ENCODE measurements at regions not wholly inside any gene's neighbourhood (a gene's known extent, or its start where the extent isn't known, plus 50 kb on each side); places are given as distances from the start of the nearest gene placed in this dataset.
A peak's percentile ranks its signal among the peaks of the same experiment; 100 is the strongest.

DNA sequence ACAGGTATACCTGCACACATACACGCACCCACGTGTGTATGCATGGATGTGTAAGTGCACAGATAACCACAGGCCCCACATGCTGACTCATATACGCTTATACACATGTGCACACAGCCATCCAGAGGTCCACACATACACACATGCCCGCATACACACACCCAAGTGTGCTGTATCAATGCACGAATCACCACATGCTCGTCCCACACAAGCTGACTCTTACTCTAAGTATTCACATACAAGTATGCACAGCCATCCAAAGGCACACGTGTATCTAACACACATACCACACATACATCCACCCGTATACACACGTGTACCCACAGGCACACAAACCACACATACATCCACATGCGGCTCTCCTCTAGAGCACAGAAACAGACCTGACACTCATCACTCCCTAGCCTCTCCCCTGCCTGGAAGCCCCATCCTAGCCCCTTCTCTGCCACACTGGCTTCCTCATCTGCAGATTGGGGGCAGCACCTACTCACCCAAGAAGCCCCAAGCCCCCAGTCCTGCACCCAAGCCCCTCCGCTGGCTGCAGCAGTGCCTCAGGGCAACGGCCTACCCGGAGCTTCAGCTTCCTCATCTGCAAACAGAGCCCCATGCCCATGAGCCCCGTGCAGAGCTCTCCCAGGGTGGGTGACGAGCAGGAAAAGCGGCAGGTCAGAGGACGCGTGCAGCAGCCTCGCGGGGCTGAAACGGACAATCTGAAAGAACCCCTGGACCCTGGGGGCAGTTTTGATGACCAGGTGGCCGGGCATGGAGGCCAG is 105.4 kb downstream of the NCOR2 start:
- DNase-seq (ENCODE audit: low spot score in 2 of 2), result no peak
- no peak for FAIRE-seq

DNA sequence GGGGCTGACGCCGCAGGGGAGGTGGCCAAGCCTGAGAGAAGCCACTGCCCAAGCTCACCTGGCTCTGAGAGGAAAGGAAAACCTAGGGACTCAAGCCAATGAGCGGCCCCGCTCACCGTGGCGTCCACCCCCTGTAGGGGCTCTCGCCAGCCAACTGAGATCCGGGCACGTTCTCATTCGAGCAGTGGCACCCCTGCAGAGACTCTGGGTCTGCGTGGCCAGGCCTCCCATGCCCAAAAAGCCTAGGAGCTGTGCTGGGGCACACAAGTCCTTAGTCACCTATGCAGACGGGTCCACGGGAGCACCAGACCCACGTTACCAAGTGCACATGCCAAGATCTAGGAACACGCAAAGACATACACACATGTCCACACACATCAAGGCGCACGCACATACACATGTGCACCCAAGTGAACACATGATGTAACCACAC is 106.2 kb downstream of the NCOR2 start:
- FAIRE-seq (no peak), DNase-seq (ENCODE audit: low spot score in 2 of 2) (no peak)

- FAIRE-seq (no peak), DNase-seq (ENCODE audit: low spot score in 2 of 2) (no peak)
These were observed 106.6 kb downstream of the NCOR2 start for GRCh38 chr12:124460771-124461170.

DNA sequence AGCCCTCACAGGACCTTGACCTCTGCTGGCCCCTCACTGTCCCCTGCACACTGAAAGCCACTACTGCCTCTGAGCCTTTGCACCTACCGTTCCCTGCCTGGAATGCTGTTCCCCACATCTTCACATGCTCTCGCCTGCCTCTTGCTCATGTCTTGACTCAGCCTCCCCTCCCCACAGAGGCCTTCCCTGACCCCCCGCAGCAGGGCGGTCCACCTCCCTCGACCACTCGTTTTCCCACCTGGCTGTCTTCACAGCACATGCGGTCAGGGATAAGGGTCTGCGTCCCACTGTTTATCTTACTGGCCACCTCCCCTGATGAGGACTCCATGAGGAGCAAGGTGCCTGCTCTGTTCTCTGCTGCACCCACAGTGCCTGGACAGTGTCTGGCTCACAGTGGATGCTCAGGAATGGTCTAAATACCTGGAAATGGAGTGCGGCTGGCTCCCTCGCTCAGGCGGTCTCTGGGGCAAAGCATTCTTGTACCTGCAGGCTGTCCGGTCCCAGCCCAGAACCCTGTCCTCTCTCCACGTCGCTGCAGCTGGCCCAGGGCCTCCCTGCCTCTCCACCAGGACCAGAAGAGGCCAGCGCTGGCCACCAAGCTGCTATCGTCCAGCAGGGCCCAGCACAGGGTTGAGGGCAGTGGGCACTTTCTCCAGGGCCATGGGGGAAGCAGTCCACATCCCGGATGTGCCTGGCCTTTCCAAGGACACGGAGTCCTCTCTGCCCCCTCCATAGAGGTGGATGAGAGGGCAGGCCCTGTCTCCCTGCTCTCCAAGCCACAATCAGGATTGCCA is 107.4 kb downstream of the NCOR2 start:
- no peak for FAIRE-seq
- DNase-seq (ENCODE audit: low spot score in 2 of 2), result no peak

DNA sequence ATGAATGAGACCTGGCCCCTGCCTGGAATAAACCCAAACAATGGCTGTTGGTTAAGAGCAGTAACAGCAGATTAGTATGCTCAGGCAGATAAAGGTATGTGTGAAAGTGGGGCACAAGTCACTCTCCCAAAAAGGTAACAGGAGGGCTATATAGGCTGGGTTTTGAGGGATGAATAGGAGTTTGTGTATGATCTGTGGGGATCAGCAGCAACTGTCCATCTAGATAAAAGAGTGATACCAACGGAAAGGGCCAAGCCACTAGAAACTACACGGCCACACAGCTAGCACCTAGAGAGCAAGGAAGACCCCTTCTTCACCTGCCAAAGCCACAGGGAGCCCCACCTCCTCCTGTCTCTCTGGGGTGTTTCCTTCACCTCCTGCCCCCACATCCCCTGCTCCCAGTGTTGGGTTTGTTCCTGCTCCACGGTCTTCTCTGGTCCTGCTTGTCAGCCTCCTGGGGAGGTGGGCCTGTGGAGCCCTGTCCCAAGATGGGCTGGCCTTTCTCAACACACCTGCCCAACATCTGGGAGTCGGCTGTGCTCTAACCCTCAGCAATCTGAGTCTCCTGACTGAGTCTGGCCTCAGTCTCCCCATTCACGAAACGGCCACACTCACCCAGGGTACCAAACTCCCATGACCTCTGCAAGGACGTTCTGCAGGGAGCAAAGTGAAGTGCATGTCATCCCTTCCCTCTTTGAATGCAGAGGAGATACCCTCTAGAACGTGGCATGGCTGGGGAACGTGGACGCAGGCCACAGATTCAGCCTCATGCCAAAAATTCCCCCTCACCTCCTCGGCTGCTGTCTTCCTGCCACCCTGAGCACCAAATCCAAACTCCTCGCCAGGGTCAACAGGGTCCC is 108.2 kb downstream of the NCOR2 start:
- FAIRE-seq (no peak), DNase-seq (ENCODE audit: low spot score in 2 of 2) (no peak)

DNA sequence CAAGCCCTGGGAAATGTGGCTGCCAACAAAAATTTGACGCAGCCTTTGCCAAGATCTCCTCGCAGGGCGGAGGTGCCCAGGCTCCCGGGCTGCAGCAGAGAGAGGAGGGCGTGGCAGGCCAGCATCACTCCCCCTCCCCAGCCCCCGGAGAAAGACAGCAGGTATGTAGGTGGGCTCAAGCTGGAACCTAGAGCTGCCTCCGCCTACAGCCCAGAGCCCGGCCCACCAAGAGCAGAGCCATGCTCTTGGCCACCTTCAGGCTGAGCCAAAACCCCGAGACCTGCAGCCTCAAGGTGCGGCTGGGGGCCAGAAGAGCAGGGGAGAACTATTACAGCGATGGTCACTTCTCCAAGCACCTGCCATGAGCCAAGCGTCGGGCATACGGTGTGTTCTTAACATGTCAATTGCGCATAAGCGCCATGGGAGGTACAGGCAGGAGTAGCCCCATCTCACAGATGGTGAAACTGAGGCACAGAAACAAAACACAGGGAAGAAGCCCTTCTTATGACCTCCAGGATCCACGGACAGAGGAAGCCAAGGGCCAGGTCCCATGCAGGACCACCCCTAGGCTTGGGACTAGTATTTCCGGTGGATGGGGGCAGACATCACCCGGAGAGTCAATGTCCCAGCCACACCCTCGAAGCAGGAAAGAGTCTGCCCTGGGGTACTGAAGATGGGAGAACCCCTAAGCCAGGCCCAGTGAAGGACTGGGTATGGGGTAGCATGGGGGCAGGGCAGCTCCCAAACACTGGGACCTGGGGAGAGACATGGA is 109.0 kb downstream of the NCOR2 start:
- FAIRE-seq, result no peak

DNA sequence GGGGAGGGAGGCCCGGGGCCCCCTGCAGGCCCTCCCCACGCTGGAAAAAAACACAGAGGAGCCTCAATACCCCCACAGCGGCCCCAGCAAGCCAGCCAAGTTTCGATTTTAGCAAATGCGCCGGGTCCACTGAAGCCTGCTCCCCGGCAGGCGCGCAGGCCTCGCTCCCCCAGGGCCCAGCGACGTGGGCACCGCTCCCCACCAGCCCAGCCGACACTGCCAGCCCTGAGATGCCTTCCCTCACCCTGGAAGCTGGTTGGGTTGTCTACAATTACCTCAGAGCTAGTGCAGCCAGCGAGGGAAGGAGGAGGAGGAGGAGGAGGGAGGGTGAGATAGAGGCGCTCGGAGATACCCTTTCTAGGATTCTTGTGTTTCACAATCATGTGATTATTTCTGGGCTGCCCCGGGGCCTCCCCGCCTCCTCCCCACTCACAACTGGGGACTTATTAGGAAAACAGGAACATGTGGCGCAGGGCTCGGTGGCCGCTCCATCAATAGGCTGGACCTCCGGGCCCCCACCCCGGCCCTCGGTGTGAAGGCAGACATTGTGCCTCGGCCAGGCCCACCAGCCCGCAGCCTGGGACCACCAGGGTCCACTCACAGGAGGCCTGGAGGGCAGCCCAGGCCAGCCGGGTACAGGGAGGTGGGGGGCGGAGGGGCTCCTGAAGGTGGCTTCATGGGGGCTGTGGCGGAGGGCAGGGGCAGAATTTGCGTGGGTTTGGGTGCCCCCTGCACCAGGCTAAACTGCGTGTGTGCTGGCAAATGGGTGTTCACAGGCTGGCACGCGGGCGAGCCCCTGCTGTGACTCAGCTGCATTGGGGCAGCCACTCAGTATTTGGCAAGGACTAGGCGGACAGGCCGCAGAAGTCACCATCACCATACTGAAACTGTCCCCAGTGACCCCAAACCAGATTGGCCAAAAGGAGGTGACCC is 109.9 kb downstream of the NCOR2 start:
- FAIRE-seq (no peak), DNase-seq (ENCODE audit: low spot score in 2 of 2) (peak; percentile 77 to 80)

More for the DNA sequence above, 109.0 kb downstream of the NCOR2 start:
- no peak for DNase-seq (ENCODE audit: low spot score in 2 of 2)

DNA sequence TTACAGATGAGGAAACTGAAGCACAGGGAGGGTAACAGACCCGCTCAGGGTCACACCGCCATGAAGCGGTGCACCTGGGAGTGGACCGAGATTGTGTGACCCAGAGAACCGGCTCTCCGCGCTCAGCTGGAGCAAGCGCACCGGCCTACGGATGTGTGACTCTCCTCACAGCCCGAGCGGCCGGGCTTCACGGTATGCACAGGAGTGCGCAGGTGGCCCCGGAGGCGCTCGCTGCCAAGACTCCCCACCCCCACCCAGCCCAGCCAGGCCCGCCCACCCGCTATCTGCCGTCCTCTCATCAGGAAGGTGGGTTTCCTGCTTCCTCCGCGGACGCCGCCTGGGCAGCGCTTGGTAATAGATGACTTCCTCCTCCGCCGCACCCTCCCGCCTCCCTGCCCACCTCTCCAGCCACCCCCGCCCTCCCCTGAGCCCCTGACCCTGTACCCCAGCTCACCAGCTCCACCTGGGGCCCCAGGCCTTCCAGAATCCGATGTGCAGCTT is 110.7 kb downstream of the NCOR2 start:
- DNase-seq (ENCODE audit: low spot score in 2 of 2) (no peak), FAIRE-seq (no peak)

DNA sequence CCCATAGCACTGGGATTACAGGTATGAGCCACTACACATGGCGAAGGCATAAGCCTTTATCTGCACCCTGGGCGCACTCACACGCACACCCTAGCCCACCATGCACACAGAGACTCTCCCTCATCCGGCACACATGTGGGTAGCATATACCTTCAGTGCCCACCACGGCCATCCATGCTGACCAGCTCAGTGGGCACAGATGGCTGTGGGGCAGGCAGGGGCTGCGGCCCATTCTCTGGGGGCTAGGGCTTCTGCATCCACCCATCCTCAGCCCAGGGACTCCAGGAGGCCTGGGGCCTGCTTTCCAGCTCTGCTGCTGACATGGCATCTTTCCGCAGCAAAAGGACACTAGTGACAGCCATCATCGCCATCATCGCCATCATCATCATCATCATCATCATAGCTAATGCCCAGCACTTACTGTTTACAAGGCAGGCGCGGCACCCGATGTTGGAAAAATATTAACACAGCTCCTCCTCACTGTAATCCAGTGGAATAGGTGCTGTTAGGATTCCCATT is 111.2 kb downstream of the NCOR2 start:
- FAIRE-seq, result no peak
- DNase-seq (ENCODE audit: low spot score in 2 of 2), result no peak

- DNase-seq (ENCODE audit: low spot score in 2 of 2), result no peak
- FAIRE-seq, result no peak
These were observed 112.1 kb downstream of the NCOR2 start for GRCh38 chr12:124455336-124455735.

- FAIRE-seq, result no peak
- no peak for DNase-seq (ENCODE audit: low spot score in 2 of 2)
These were observed 112.7 kb downstream of the NCOR2 start for GRCh38 chr12:124454735-124455134.

DNA sequence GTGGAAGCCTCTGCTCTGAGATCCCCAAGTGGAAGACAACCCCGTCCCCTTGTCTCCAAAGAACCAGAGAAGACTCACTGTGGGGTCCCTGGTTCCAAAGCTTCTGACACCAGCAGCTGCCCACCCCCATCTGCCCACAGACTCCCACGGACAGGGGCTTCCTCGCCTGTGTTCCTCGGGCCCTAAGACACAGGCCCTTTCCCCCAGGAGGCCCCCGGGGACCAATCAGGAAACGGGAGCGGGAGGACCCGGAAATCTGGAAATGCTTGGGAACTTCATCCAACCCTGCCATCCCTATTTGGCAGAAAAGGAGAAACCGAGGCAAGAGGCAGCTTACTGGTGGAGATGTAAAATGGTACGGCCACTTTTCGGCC is 113.1 kb downstream of the NCOR2 start:
- no peak for FAIRE-seq

GRCh38 chr12:124453419-124454351 is 113.7 kb downstream of the NCOR2 start:
- FAIRE-seq (no peak), DNase-seq (ENCODE audit: low spot score in 2 of 2) (peak; percentile 68 to 91)

More for the DNA sequence above, 113.1 kb downstream of the NCOR2 start:
- no peak for DNase-seq (ENCODE audit: low spot score in 2 of 2)

DNA sequence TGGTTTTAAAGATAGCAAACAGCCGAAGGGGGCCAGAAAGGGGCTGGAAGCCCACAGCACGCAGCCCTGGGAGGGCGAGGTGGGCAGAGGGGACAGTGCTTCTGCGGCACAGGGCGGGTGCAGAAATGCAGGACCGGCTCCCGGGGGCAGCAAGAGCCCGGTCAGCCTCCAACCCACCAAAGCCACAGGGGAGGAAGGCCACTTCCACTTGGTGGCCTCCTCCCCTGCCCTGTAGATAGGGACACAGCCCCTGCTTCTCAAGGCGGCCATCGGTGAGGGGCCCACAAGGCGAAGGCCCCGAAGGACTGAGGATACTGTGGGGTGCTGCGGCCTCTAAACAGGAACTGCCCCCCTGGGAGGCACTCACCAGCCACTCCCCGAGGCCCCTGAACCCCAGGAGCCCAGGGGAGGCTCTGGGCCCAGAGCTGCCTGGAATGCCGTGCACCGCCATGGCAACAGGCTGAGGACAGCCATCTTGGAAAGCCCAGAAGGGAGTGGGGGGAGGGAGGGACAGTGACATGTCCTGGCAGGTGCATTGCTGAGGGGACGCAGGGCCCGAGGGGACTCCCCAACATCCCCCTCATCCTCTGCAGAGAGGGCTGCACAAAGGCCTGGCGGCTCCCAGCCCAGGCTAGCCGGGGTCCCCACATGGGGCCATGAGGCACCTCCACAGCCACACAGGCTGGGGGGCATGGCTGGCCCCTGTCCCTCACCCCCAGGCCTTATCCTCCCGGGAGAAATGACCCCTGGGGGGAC is 114.7 kb downstream of the NCOR2 start:
- DNase-seq (ENCODE audit: low spot score in 2 of 2) (no peak), FAIRE-seq (no peak)

DNA sequence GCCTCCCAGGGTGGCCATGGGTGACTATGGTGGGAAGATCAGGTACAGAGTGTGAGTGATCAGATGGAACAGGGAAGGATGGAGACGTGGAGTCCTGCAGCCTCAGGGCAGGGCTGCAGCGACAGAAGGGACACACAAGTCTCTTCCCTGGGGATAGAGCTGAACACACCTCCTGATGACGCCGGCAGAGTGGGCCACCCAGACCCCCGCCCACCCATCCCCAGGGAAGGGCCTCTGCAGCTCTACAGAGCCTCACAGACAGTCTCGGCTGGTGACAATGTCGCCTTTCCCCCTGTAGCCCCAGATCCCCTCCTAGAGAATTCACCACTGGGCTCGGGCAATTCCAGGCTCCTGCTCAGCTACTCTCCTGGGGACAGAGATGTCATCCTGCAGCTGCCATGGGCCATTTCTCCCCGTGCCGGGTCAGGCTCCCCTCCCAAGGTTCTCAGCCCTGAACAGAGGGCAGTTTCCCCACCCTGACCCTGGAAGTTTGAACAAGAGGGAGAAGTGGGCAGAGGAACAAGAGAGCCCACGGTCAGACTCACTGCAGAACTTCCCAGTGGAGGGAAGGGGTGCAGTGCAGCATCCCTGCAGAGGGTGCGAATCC is 115.7 kb downstream of the NCOR2 start:
- no peak for DNase-seq (ENCODE audit: low spot score in 2 of 2)
- no peak for FAIRE-seq

DNA sequence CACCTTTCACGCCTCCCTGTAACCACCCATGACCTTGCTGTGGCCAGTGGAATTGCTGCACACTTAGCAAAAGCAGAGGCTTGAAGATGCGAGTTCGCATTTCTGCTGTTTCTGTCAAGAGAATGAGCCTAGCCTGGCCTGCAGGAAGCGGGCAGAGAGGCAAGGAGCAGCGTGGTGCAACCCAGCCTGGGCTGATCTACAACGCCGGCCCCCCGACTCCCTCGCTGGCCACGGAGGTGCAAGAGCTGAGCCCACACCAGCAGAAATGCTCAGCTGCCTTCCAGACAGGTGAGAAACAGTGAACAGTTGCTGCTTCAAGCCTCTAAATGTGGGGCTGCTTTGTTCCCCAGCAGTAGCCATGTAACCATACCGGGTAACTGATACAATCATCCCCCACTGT is 116.4 kb downstream of the NCOR2 start:
- DNase-seq (ENCODE audit: low spot score in 2 of 2) (no peak), FAIRE-seq (no peak)

Data from frontal cortex (tissue), 3 donors.